Skeletal muscle cell (primary cell): ENCODE measurements at regions not wholly inside any gene's neighbourhood (a gene's known extent, or its start where the extent isn't known, plus 50 kb on each side); places are given as distances from the start of the nearest gene placed in this dataset.

Experiments
- DNase-seq: peaks from one replicate; pipeline ENCODE4 v3.0.0-alpha.2; 2010; ENCODE audit warnings: low read depth
- H3K4me3 ChIP-seq: 2 replicates; pipeline ENCODE4 v1.5.1; 2011; ENCODE audit warnings: low read depth, mild to moderate bottlenecking, control low read depth, low read length, moderate library complexity

DNA sequence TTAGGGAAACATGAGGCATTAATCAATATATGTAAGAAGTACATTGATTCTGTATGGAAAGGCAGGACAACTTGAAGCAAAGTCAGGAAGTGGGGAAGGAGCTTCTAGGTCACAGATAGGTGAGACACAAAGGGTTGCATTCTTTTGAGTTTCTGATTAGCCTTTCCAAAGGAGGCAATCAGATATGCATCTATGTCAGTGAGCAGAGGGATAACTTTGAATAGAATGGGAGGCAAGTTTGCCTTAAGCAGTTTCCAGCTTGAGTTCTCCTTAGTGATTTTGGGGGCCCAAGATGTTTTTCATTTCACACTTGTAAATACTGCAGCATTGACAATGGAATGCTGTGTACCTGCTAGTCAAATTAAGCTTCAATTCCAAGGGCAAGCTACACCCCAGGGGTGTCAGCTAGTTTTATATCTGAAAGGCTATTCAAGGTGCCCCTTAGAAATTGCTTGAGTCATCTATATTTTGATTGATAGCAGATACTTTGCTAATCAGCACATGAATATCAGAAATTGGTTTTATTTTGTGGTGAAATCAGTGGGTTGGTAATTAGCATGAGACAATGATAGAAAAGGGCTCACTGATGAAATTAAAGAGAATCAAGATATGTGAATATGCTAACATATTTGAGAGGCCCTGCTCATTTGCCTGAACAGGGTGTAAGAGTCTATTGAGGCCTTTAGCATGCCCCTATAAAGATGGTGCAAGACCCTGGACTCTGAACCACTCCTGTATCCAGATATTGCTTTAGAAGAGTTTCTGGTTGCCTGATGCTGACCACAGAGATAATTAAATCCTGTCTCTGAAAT, 131.5 kb downstream of the TMEM17 start:
- H3K4me3 ChIP-seq = no peak overlapping the region
- DNase-seq = no peak

DNA sequence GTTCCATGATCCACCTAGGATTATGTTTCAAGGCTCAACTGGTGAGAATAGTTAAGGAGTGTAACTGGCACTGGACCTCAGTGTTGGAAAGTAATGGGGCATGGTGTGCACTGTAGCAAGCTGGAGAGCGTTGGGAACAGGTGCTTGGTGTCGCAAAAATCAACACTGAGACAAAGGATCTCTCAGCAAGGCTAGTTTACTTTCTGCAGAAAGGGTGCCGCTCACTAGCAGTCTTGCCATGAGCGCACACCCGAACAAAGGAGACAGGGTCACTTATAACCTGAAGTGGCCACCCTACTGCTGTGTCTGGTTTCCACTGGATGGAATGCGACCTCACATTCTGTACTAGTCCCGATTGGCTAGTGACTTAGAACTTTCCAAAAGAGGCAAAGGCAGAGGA, 133.2 kb downstream of the TMEM17 start:
- DNase-seq = no peak
- no peak overlapping the region for H3K4me3 ChIP-seq

GRCh38 chr2:62370321-62371250, 135.4 kb downstream of the TMEM17 start:
- DNase-seq = no peak
- H3K4me3 ChIP-seq = no peak overlapping the region

DNA sequence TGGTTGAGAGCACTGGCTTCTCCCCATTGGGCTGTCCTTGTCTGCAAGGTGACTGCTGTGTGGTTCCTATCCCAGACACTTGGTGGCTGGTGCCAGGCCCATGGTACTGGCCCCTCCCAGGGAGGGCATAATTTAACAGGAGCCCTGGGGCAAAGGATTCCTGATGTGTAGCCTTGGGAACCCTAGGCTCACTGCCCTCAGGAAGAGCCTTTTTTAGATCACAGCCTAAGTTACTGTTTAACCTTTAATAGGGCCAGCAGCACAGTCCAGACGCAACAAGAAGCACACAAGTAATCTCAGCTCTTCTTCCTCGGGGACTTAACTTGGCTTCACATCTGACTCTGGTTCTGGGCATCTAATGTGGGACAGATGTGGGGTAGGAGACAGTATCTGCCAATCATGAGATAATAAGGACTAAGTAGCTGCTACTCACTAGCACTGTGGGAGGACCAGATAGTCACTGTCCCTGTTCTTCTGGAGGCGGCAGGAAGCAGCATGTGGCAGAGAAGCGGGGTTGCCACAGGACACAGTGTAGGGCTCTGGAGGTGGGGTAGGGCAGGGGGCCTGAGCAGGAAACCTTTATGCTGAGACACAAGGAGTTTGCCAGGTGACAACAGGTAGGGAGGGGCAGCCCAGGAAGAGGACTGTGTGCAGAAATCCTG, 136.3 kb downstream of the TMEM17 start:
- no peak for DNase-seq
- no peak overlapping the region for H3K4me3 ChIP-seq

DNA sequence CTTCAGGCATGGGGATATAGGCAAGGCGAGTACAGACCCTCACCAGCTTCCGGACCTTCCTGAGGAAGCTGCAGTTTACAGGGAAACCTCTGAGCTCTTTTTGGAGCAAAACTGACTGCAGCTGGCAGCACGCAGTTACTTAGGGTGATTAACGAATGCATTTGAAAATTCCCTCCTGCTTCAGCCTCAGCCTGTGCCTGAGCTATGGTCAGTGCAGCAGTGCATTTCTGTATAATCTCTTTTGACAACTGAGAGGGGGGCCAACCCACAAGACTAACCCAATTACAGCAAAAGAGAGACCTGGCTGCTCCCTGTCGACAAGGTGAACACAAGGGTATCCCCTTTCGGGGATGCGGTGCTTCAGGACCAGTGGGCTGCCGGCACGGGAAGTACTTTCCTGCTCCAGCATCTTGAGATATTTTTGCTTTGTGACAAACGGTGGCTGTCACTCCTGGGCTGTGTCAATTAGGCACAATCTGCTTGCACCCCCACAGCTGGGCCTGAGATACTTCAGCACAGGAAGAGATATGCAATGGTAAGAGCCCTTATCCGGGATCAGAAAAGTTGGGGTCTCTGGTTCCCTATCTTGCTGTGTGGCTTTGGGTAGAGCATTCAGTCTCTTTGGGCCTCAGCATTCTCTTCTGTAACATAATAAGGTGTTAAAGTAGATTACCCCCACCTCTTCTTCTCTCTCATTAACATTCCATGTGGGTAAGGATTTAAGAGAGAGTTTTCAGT, 141.0 kb downstream of the TMEM17 start:
- no peak for DNase-seq
- H3K4me3 ChIP-seq = no peak overlapping the region

- DNase-seq = no peak
- H3K4me3 ChIP-seq = no peak overlapping the region
Observed at GRCh38 chr2:62363166-62363565, 142.8 kb downstream of the TMEM17 start.

DNA sequence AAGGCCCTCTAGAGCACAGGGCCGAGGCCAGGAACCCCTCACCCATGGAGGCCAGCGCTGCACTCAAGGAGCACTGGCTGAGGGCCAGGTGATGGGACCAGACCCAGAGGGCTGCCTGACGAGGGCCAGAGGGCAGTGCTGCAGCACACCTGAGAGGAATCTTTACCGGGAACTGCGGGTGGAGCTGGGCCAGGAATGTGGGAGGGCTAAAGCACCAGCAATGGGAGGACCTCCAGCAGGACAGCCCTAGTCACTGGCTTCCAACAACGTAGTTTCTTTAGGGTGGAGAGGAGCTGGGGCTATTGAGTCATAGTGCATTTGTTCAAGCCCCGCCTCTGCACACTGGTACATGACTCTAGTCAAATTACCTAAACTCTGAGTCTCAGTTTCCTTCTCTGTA, 143.4 kb downstream of the TMEM17 start:
- H3K4me3 ChIP-seq = no peak overlapping the region
- no peak for DNase-seq

DNA sequence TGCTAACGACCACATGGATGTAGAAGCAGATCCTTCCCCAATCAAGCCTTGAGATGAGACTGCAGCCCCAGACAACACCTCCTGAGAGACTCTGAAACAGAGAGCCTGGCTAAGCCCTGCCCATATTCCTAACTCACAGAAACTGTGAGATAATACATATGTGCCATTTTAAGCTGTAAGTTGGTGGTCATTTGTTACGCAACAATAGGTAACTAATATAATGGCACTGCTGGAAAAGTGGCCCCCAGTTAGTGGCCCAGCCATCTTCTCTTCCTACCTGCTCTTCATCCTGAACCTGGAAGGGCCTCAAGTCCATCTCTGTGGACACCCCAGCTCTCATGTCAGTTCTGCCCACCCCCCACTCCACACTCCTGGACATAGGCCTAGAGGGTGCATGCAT, 144.0 kb downstream of the TMEM17 start:
- H3K4me3 ChIP-seq = no peak overlapping the region
- DNase-seq = no peak

DNA sequence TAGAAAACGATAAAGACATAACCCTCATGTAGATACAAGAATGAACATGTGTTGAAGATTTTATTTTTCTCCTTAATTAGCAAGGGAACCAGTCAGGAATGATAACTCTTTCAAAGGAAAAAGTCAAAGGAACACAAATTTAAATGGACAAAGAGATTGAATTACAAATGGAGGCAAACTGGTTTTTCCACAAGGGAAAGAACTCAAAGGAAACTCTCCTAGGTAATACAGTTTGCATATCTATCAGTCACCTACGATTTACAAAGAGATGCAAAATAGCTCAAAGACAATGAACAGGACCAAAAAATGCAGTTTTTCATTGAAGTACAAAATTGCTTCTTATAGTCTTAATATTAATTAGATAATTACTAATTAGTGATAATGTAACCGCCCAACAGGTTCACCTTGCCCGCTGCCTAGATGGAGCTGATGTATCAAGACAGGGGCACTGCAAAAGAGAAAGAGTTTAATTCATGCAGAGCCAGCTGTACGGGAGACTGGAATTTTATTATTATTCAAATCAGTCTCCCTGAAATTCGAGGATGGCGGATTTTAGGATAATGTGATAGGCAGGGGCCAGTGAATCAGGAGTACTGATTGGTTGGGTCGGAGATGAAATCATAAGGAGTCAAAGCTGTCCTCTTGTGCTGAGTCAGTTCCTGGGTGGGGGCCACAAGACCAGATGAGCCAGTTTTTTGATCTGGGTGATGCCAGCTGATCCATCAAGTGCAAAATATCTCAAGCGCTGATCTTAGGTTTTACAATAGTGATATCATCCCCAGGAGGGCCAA, 151.0 kb downstream of the TMEM17 start:
- DNase-seq = no peak
- no peak overlapping the region for H3K4me3 ChIP-seq

GRCh38 chr2:62352031-62352430, 154.0 kb downstream of the TMEM17 start:
- no peak for DNase-seq

DNA sequence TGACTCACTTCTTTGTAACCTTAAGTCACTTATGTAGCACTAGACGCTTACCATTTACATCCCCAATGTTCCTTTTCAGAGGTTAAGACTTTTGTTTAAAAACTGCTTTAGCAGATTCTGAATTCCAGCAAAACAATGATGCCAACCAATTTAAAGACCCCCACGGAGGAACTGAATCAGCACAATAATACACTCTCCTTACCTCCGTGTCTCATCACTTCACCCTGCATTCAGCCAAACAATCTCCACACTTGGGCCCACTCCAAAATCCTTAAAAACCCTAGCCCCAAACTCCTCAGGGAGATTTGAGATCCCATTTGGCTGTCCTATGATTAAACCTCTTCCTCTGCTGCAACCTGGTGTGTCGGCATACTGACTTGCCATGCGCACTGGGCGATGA, 153.9 kb downstream of the B3GNT2 start:
- DNase-seq = no peak
- no peak overlapping the region for H3K4me3 ChIP-seq

More at GRCh38 chr2:62352031-62352430, 154.0 kb downstream of the TMEM17 start:
- no peak overlapping the region for H3K4me3 ChIP-seq

GRCh38 chr2:62348700-62349099, 152.8 kb downstream of the B3GNT2 start:
- no peak for DNase-seq
- no peak overlapping the region for H3K4me3 ChIP-seq

DNA sequence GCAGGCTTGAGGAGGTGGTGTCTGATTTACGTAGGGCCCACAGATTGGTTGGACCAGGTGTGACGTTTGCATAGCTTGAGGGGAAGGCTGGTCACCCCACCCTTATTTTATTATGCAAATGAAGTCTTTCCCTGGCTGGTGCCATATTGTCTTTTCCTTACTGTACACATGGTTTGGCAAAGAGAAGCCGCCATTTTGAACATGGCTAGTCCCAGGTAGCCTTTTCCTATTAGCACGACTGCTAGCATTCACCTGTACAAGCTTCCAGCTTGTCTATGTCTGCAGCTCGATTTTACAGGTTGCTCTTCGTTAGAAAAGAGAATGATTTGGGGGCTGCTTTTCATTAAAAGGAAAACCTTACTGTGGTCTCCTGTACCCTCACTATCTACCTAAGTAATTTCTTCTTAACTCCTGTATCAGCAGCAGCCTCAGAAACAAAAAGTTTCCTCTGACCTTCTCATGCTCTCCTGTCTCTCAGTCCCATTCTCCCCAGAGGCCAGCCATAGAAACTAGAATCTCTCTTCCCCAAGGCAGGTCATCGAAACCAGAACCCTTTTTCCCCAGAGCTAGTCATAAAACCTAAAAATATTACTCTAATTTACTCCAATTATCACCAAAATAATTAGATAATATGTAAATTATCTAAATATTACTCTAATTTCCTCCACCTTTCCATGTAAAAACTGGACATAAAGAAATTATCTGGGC, 151.8 kb downstream of the B3GNT2 start:
- no peak for DNase-seq
- no peak overlapping the region for H3K4me3 ChIP-seq

DNA sequence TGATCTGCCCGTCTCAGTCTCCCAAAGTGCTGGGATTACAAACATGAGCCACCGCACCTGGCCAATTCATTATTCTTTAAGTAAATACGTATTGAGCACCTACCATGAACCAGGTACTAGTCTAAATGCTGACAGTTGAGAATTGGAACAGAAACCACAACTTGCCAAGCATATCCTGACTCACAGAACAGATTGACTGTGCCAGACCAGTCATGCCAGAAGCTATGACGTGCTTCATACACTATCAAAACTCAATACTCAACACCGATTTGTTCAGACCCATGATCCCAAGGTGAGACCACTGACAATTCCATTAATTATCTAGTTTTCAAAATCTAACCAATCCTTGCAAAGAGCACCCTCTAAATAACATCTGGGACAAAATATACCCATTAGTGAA, 148.6 kb downstream of the B3GNT2 start:
- no peak overlapping the region for H3K4me3 ChIP-seq
- DNase-seq = no peak

- H3K4me3 ChIP-seq = no peak overlapping the region
- DNase-seq = no peak
Observed at GRCh38 chr2:62343636-62344337, 147.9 kb downstream of the B3GNT2 start.

DNA sequence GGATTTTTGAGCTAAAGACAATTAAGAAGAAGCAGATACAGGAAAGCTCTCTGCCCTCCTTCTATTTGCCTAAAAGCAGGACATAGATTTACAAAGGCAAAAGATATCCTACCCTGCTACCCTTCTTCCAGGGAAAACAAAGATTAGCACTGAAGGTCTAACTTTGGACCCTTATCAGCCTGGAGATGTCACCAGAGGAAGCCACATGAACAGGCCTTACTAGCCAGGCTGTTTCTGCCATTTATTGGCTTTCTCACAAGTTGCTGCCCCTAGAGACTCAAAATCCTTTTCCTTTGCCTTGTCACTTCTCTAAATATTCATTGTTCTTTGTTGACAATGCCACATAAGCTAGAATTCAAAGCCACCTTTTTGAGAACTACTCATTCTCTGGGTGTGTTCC, 147.3 kb downstream of the B3GNT2 start:
- DNase-seq = no peak
- H3K4me3 ChIP-seq = no peak overlapping the region

DNA sequence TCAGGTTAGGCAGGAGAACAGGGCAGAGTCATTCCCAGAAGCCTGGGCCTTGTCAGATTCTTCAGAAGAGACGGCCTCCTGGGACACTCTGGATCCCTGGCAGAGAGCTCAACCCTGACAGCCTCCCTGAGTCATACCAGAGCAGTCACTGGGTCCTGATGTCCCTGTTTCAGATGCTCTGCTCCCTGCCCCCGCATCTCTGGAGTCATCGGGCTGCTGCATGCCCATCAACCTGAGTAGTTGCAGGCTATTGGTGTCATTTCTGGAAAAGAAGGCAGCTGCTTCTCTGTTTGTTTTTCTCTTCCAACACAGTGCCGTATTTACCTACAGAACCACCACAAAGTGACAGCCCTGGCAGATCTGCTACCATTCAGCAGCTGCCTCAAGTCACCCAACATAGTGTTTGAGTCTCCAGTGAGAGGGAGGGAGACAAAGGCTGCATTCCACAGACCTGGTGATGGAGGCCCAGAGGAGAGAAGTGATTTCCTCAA, 145.1 kb downstream of the B3GNT2 start:
- no peak for DNase-seq

More for the DNA sequence above, 145.1 kb downstream of the B3GNT2 start:
- no peak overlapping the region for H3K4me3 ChIP-seq
